ENCODE measurements at regions not wholly inside any gene's neighbourhood (a gene's known extent, or its start where the extent isn't known, plus 50 kb on each side); places are given as distances from the start of the nearest gene placed in this dataset.

DNA sequence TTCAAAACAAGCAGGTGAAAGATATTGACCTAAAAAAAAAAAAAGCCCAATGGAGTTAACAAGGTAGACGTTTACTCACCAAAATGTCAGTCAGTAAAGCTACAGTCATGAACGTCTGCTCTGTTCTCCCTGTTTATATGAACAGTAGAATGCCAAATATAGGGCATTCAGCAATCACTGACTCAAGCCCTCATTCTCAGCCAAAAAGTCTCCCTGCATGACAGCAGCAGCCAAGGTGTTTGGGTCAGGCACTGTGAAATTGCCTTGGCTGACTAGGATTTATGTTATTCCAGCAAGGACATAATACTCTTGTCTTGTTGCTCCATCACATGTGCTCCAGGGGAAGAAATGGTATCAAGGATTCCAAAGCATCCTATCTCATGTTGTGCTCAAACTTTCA is 194.7 kb upstream of the RSPO3 start:
- TF ChIP-seq, protein P1, sequence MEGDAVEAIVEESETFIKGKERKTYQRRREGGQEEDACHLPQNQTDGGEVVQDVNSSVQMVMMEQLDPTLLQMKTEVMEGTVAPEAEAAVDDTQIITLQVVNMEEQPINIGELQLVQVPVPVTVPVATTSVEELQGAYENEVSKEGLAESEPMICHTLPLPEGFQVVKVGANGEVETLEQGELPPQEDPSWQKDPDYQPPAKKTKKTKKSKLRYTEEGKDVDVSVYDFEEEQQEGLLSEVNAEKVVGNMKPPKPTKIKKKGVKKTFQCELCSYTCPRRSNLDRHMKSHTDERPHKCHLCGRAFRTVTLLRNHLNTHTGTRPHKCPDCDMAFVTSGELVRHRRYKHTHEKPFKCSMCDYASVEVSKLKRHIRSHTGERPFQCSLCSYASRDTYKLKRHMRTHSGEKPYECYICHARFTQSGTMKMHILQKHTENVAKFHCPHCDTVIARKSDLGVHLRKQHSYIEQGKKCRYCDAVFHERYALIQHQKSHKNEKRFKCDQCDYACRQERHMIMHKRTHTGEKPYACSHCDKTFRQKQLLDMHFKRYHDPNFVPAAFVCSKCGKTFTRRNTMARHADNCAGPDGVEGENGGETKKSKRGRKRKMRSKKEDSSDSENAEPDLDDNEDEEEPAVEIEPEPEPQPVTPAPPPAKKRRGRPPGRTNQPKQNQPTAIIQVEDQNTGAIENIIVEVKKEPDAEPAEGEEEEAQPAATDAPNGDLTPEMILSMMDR (IDR thresholded peaks at IDR 0.05 in 8 of 11, conservative IDR thresholded peaks at IDR 0.05 in 3 of 11): no peak
- no peak for TF ChIP-seq POLR2A (IDR thresholded peaks at IDR 0.05)

Measured in spleen (tissue), 7 donors.